B cell (primary cell): ENCODE measurements at regions not wholly inside any gene's neighbourhood (a gene's known extent, or its start where the extent isn't known, plus 50 kb on each side); places are given as distances from the start of the nearest gene placed in this dataset.

Experiments
- ATAC-seq: fragments of 200-7000 bp; cut with Tn5 transposase; one replicate; pipeline ENCODE4 v1.10.0; 2021; ENCODE audit warnings: low read depth, mild to moderate bottlenecking, moderate number of reproducible peaks, moderate library complexity
- CTCF ChIA-PET: fragments of 350-600 bp; sonication (Branson Sonifier 250); formaldehyde crosslinking; loops from one replicate; lab custom pipeline; 2021; ENCODE audit warnings: antibody characterized with exemption, inconsistent platforms; lab: Charles Lee
- POLR2A ChIA-PET: fragments of 350-600 bp; sonication (Branson Sonifier 250); formaldehyde crosslinking; loops from one replicate; lab custom pipeline; 2021; ENCODE audit warnings: antibody characterized with exemption; lab: Charles Lee
- DNase-seq: peaks from one replicate; pipeline ENCODE4 v3.0.0; 2013
- H2AFZ ChIP-seq: 2 replicates; pipeline ENCODE4 v1.6.1; 2012; ENCODE audit warnings: mild to moderate bottlenecking, low read depth, low read length; ENCODE audit not compliant: insufficient read depth, poor library complexity, severe bottlenecking
- H3K27ac ChIP-seq, 2 donors: 1 replicate in 1 of 2; 2 replicates in 1 of 2; pipeline ENCODE4 v1.5.1; 2012 to 2013; ENCODE audit warnings: low read length in 2 of 2, mild to moderate bottlenecking in 2 of 2, moderate library complexity in 1 of 2
- H3K27me3 ChIP-seq, 4 experiments: fragments of 200-600 bp in 1 of 4; sonication (generic) in 1 of 4; replicated peaks in 1 of 4; 1 replicate in 2 of 4; 2 replicates in 2 of 4; pipeline versions ENCODE4 v1.6.1 to v1.7.0; 2013 to 2016; ENCODE audit warnings: low read length in 3 of 4, mild to moderate bottlenecking in 2 of 4, mixed read lengths in 1 of 4, moderate library complexity in 1 of 4; ENCODE audit not compliant: insufficient read depth in 4 of 4, control insufficient read depth in 3 of 4; ENCODE audit errors: control extremely low read depth in 1 of 4
- H3K36me3 ChIP-seq, 2 experiments: replicated peaks in 1 of 2; 1 replicate in 1 of 2; 2 replicates in 1 of 2; pipeline versions ENCODE4 v1.6.1 to v1.7.1; 2013; ENCODE audit warnings: low read length in 1 of 2; ENCODE audit not compliant: insufficient read depth in 2 of 2, control insufficient read depth in 1 of 2; ENCODE audit errors: control extremely low read depth in 1 of 2, extremely low read depth in 1 of 2
- H3K4me1 ChIP-seq, 2 donors: fragments of 200-600 bp in 1 of 2; sonication (generic) in 1 of 2; 1 replicate in 1 of 2; 2 replicates in 1 of 2; pipeline versions ENCODE4 v1.5.1 to v1.6.1; 2013 to 2017; ENCODE audit warnings: low read length in 2 of 2; ENCODE audit not compliant: control insufficient read depth in 2 of 2, insufficient read depth in 2 of 2
- H3K4me2 ChIP-seq: replicated peaks from 2 replicates; pipeline ENCODE3; 2012; ENCODE audit warnings: mild to moderate bottlenecking, low read depth, low read length; ENCODE audit not compliant: poor library complexity, severe bottlenecking
- H3K4me3 ChIP-seq, 5 experiments: fragments of 200-600 bp in 1 of 5; sonication (generic) in 1 of 5; 1 replicate in 3 of 5; 2 replicates in 2 of 5; pipeline versions ENCODE4 v1.5.1 to v1.7.0; 2011 to 2016; ENCODE audit warnings: low read length in 4 of 5, mild to moderate bottlenecking in 4 of 5, low read depth in 2 of 5, control low read depth in 1 of 5, moderate library complexity in 1 of 5; ENCODE audit not compliant: insufficient read depth in 1 of 5; ENCODE audit errors: control extremely low read depth in 1 of 5, extremely low read depth in 1 of 5
- H3K79me2 ChIP-seq: fragments of 200-600 bp; sonication (generic); one replicate; pipeline ENCODE4 v1.6.0; 2016; ENCODE audit warnings: low read length; ENCODE audit not compliant: control insufficient read depth, insufficient read depth
- H3K9ac ChIP-seq: fragments of 200-600 bp; sonication (generic); 2 replicates; pipeline ENCODE4 v1.6.1; 2017; ENCODE audit warnings: mild to moderate bottlenecking, low read length, moderate library complexity
- H3K9me3 ChIP-seq, 3 donors: one replicate each; pipeline versions ENCODE4 v1.6.1 to v1.7.1; 2013; ENCODE audit warnings: low read length in 2 of 3; ENCODE audit not compliant: control insufficient read depth in 2 of 3, insufficient read depth in 1 of 3; ENCODE audit errors: control extremely low read depth in 1 of 3
- H4K20me1 ChIP-seq: 2 replicates; pipeline ENCODE4 v1.6.0; 2012; ENCODE audit warnings: mild to moderate bottlenecking, low read length; ENCODE audit not compliant: insufficient read depth, control insufficient read depth, poor library complexity, severe bottlenecking
- H3K27ac Mint-ChIP-seq: one replicate; pipeline ENCODE4 v1.8.0; 2021; ENCODE audit warnings: mixed read lengths
- H3K27me3 Mint-ChIP-seq: one replicate; pipeline ENCODE4 v1.8.0; 2021; ENCODE audit warnings: mixed read lengths
- H3K4me1 Mint-ChIP-seq: one replicate; pipeline ENCODE4 v1.8.0; 2021; ENCODE audit warnings: mixed read lengths
- H3K4me3 Mint-ChIP-seq: one replicate; pipeline ENCODE4 v1.8.0; 2021; ENCODE audit warnings: mixed read lengths
- H3K9me3 Mint-ChIP-seq: one replicate; pipeline ENCODE4 v1.8.0; 2022; ENCODE audit warnings: mixed read lengths; ENCODE audit not compliant: insufficient read depth
- CTCF ChIP-seq: fragments of 200-600 bp; IDR thresholded peaks from one replicate; pipeline ENCODE4 v1.8.0; 2022; ENCODE audit warnings: antibody characterized with exemption, mild to moderate bottlenecking
- EZH2 ChIP-seq: IDR thresholded peaks from 2 replicates; pipeline ENCODE4 v1.6.1; 2012; ENCODE audit warnings: borderline replicate concordance, low read depth, mild to moderate bottlenecking, moderate library complexity, low read length; ENCODE audit not compliant: insufficient read depth, poor library complexity, severe bottlenecking
- WGBS: methylation state at CpG from one replicate; pipeline ENCODE4 v1.1.5; 2013; ENCODE audit warnings: missing lambda C conversion rate; ENCODE audit not compliant: insufficient coverage; 5-methylcytosine and 5-hydroxymethylcytosine counted together
- intact Hi-C: fragments of 100-400 bp; cut with micrococcal nuclease; formaldehyde crosslinking; loops from one replicate; pipeline ENCODE4 v1.10.0; 2022

- no peak for DNase-seq
- Mint-ChIP-seq H3K27ac (no peak overlapping the region), H3K4me3 (no peak overlapping the region), H3K9me3 (peaks cover 4% of the 10 kb centered on the region), H3K4me1 (no peaks in the 10 kb centered on the region), H3K27me3 (no peaks in the 10 kb centered on the region)
- no peak overlapping the region for H3K4me2 ChIP-seq
- no peak overlapping the region for H3K27ac ChIP-seq
- no peaks in the 10 kb centered on the region for H3K4me1 ChIP-seq
- no peak overlapping the region for H2AFZ ChIP-seq
- TF ChIP-seq CTCF: no peak
- no peak for TF ChIP-seq EZH2
- ATAC-seq: no peak
- WGBS: no CpG with 5 or more reads among the region's 3 CpGs
- H3K27me3 ChIP-seq: no peaks in the 10 kb centered on the region
- H3K9ac ChIP-seq: no peak overlapping the region
- H3K4me3 ChIP-seq: no peak overlapping the region
- intact Hi-C loops: no loop called here
- H3K36me3 ChIP-seq: no peaks in the 10 kb centered on the region
- H4K20me1 ChIP-seq: no peaks in the 10 kb centered on the region
- ChIA-PET CTCF (no interaction called here), POLR2A (no interaction called here)
- H3K9me3 ChIP-seq: peaks cover 0 to 1% (median 0%) of the 10 kb centered on the region in 3 donors
- H3K79me2 ChIP-seq: no peaks in the 10 kb centered on the region
These were observed 2523.2 kb upstream of the PCDH20 start for GRCh38 chr13:63938851-63939250.

GRCh38 chr13:63910511-63910910 is 2494.9 kb upstream of the PCDH20 start:
- no peaks in the 10 kb centered on the region for H3K4me1 Mint-ChIP-seq
- H3K4me1 ChIP-seq: no peaks in the 10 kb centered on the region
- H3K9me3 ChIP-seq: no peaks in the 10 kb centered on the region
- no peaks in the 10 kb centered on the region for H3K36me3 ChIP-seq
- H3K79me2 ChIP-seq: no peaks in the 10 kb centered on the region
- no peak overlapping the region for H3K9ac ChIP-seq
- DNase-seq: no peak
- H3K27me3 ChIP-seq: no peaks in the 10 kb centered on the region
- no peak for ATAC-seq
- no peak overlapping the region for H3K4me3 Mint-ChIP-seq
- TF ChIP-seq EZH2 (no peak), CTCF (no peak)
- intact Hi-C loops: no loop called here
- POLR2A ChIA-PET: no interaction called here
- CTCF ChIA-PET: no interaction called here
- no peak overlapping the region for H3K27ac ChIP-seq
- H4K20me1 ChIP-seq: no peaks in the 10 kb centered on the region
- no peaks in the 10 kb centered on the region for H3K27me3 Mint-ChIP-seq
- H3K27ac Mint-ChIP-seq: no peak overlapping the region
- H2AFZ ChIP-seq: no peak overlapping the region
- WGBS: 26% methylated on average over 3 of the region's 10 CpGs
- H3K4me3 ChIP-seq: no peak overlapping the region
- no peaks in the 10 kb centered on the region for H3K9me3 Mint-ChIP-seq
- no peak overlapping the region for H3K4me2 ChIP-seq
